GM18519 (cell line): ENCODE measurements at regions not wholly inside any gene's neighbourhood (a gene's known extent, or its start where the extent isn't known, plus 50 kb on each side); places are given as distances from the start of the nearest gene placed in this dataset.

Experiments used
- ATAC-seq: cut with Tn5 transposase; IDR thresholded peaks from one replicate; pipeline ENCODE4 v1.9.1; 2021; ENCODE audit warnings: mild to moderate bottlenecking, moderate library complexity; ENCODE audit not compliant: unreplicated experiment, low FRiP score

GRCh38 chr3:170734043-170734734, 135.8 kb downstream of the RPL22L1 start:
- ATAC-seq = no peak

DNA sequence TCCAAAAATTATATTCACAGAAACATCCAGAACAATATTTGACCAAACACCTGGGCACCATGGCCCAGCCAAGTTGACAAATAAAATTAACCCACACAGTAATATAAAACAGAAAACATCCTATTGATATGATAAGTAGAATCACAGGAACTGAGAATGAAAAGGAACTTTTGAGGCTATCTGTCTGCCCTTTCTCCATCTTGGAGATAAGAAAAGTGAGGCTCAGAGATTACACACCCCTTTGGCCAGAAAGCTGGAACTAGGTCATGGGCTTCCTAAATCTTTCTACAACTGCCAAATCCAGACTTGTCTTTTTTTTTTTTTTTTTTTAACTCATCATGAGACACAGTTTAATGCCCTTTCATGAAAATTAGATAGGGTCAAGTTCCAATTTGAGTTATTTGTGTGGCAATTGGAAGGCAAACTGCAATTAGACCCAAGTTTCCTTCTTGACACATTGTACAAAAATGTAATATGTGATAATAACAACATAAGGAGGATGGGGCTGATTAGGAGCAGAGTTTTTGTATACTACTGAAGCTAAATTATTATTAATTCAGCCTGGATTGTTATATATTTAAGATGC, 137.2 kb downstream of the RPL22L1 start:
- ATAC-seq = no peak

DNA sequence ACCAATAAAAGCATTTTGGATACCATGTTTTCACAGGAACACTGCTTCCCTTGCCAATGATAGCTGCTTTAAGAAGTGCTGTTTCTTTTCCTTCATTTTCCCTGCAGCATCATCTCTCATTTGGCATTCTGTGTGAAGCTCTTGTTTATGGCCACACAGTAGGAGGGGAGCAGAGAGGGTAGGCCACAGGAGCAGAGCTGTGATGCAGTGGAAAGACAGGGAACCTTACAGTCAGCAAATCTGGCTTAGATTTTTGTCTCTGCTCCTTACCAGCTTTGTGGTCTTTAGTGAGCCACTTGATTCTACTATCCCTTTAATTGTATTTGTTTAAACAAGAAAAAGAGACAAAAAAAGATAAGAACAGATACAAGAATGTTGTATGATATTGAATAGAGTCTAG, 138.7 kb downstream of the RPL22L1 start:
- no peak for ATAC-seq

DNA sequence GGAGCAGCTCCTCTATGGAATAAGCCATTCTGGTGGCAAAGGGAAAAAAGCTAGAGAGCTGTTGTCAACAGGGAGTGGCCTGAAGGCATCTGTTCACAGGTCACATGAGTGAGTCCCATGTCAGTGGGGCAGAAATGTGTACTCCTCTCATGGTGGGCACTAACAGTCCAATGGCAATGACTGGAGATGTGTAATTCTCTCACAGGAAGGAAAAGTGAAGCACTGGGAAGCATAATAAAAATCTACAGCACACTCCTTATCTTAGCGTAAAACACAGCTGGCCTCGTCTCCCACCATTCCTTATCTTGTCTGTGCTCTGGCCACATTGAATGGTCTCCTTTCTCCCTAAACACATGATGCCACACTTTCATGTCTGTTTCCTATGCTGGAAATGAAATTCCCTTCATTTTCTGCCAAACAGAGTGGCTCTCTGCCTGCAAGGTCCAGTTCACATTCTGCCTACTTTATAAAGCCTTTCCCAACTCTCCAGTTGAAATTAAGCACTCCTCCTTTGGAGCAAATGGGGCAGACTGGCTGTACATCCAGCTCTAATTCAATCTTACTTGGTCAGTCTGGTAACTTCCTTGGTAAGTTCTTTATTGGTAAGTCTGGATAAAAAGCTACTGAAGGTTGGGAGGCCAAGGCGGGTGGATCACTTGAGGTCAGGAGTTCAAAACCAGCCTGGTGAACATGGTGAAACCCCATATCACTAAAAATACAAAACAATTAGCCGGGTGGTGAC, 139.8 kb downstream of the RPL22L1 start:
- ATAC-seq = no peak

DNA sequence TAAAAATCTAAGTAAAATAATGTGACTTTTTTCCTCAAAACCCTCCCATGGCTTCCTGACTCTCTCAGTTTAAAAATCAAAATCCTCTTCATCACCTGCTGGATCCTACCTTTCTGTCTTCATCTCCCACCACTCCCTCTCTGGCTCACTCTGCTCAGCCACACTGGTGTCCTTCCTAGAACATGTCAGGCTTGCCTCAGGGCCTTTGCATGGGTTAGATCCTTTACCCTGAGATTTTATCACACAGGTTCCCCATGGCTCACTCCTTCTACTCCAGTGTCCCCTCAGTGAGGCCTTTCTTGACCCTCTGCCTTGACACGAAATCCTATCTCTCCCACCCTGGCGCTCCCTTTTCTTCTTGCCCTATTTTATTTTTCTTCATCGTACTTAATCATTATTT, 141.8 kb downstream of the RPL22L1 start:
- no peak for ATAC-seq

DNA sequence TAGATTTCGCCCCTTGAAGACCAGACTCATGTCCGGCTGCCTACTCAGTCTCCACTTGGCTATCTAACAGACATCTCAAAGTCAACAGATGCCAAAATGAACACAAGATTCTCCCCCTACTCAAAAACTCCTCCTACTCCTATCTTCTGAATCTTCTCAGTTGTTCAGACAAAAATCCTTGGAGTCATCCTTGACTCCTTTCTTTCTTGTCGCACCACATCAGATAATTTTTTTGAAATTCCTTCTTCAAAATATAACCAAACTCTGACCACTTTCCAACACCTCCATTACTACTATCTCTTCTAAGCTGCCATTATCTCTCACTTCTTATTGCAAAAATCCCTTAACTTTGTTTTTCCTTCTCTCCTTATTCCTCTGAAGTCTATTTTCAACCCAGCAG, 141.9 kb upstream of the SLC7A14 start:
- ATAC-seq = no peak

GRCh38 chr3:170726976-170727661, 141.2 kb upstream of the SLC7A14 start:
- ATAC-seq = no peak

DNA sequence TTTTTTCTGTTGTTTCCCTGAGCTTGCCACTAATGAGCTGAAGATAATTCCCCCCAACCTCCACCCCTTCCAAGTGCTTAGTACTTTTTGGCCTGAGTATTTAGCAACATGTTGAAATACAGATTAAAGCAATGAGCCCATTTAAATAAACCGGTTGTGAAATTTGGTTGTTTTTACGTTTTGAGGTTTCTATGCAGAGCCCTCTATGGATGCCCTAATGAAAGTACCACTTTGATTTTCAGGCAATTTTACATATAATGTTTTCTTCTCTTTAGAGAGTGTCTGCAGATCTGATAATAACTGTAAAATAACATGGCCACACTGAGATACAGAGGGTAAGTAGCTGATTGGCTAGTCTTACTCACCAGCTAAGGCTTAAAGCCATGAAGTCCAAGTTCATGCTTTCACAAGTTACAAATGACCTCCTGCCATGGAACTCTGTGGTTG, 139.4 kb upstream of the SLC7A14 start:
- no peak for ATAC-seq

DNA sequence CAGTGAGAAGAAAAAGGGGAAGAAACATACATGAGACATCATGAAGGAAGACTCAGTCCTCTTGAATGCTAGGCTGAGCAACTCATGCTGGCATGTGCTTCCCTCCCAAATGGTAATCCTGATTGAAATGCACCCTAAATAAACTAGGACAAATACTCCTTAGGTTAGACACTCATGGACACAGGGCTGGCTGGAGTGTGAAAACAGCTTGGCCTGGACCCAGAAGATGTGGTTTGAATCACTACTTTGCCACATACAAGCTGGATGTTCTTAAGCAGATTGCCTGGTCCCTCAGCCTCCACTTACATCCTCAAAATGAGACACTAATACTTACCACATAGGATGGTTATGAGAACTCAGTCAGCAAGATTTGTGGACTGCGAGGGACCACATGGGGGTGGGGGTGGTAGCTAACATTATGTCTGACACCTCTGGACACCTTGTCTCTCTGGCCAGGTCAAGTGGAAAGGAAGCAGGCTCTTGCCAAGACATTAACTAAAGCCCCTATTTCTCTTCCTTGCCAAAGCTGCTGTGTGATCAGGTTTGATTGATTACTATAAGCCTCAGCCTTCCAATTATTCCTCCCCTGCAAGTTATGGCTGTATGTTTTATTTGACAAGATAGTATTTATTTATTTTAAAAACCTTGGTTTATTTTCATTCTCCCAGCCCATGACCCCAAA, 138.9 kb upstream of the SLC7A14 start:
- no peak for ATAC-seq

GRCh38 chr3:170723241-170723640, 137.4 kb upstream of the SLC7A14 start:
- ATAC-seq = no peak

- ATAC-seq = no peak
These were observed 135.7 kb upstream of the SLC7A14 start for GRCh38 chr3:170721563-170721962.

GRCh38 chr3:170719300-170719699, 133.4 kb upstream of the SLC7A14 start:
- ATAC-seq = no peak

DNA sequence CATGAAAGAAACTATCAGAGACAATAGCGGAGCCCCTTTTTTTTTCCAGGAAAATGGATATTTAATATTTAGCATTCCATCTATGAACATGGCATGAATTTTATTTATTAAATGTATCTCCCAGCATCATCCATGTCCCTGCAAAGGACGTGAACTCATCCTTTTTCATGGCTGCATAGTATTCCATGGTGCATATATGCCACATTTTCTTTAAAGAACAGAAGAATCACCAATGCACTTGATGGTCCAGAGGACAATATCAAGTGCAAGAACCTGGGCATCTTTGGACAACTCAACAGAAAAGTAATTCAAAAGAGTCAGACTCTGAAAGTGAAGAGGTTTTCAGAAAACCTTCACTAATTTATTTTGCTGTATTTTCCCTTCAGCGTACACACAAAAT, 133.0 kb upstream of the SLC7A14 start:
- no peak for ATAC-seq

DNA sequence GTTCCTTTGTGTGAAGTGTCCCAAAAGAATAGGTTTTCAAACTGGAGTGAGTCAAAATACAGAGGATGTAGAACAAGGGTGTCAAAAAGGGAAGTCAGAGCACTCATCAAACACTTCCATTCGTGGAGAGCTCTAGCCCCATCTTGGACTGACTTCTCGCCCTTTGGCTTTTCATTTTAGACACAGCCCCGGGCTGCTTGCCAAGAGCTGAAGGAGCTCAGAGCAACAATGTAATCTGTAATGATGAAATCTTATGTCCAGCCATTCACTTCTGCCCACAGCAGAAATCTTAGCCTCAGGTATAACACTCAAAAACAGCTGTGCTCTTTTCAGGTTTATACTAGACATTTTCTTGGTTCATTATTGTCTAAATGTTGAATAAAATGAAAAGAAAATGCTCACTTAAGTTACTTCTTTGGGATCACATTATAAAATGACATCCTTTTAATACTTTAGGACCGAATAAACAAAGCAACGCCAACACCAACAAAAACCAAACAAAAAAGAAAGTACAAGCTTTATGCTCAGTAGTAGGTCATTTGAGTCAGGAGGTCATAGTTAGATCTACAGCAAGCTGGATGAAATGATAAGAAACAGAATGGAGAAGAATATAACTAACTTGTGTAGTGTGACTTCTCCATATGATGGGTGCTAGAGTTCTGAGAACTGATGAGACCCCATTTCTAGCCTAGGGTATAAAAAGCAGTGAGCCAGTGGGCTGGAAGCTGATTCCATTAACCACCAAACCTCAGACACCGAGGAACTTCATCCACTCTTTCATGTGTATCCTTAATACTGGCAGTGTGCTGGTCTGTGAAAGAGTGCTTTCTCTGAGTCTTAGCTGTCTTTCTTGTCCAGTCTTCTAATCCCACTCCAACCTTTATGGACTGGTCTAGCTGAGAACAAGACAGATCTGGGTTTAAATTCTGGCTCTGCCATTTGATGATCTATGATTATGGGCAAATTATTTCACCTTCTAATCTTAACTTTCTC, 131.8 kb upstream of the SLC7A14 start:
- no peak for ATAC-seq

GRCh38 chr3:170716172-170716805, 130.4 kb upstream of the SLC7A14 start:
- no peak for ATAC-seq

DNA sequence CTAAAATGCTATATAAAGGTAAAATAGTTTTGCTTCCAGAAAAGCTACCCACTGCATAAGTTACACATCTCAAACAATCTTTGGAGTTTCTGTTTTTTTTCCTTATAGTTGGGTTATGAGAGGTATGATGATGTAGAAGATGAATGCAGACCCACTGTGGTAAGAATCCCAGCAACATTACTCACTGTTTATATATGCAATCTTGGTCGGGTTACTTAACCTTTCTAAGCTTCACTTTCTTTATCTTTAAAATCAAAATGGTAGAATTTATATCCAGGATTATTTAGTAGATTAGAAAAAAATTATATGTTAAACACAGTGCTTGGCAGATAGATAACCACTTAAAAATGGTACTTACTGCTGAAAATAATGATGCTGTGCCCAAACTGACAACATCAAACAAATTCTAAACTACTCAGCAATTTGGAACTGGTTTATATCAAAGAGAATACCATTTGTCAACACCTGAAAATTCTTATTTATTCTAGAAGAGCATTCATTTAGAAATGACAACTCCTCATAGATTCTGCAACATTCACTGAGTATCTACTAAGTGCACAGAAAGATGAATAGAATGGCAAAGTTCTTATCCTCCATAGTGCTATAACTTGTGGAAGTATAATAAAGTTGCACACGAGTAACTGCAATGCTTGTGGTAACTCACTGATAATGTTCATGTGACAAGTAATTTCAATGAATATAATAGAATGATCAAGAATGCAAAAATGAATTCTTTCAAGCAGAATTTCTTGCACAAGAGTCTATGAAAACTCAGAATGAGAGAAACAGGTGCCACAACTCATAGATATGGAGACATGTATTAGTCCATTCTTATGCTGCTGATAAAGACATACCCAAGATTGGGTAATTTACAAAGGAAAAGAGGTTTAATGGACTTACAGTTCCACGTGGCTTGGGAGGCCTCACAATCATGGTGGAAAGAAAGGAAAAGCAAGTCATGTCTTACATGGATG, 129.0 kb upstream of the SLC7A14 start:
- no peak for ATAC-seq

- no peak for ATAC-seq
These were observed 128.2 kb upstream of the SLC7A14 start for GRCh38 chr3:170714122-170714521.

- ATAC-seq = no peak
These were observed 127.8 kb upstream of the SLC7A14 start for GRCh38 chr3:170713653-170714052.
